ENCODE measurements at regions not wholly inside any gene's neighbourhood (a gene's known extent, or its start where the extent isn't known, plus 50 kb on each side); places are given as distances from the start of the nearest gene placed in this dataset.

GRCh38 chr12:76143343-76144244 is 59.1 kb upstream of the NAP1L1 start:
- Histone ChIP-seq H3K27ac (no peak overlapping the region), H3K9me3 (no peaks in the 10 kb centered on the region), H3K36me3 (no peaks in the 10 kb centered on the region), H3K4me1 (no peaks in the 10 kb centered on the region), H3K4me3 (no peak overlapping the region), H3K27me3 (ENCODE audit: low read depth) (no peaks in the 10 kb centered on the region)
- TF ChIP-seq CTCF (IDR thresholded peaks at IDR 0.05) = no peak
- ATAC-seq (no peak), DNase-seq (no peak)
- intact Hi-C loops (cut with DNase I) = no loop called here

- Histone ChIP-seq H3K4me1 (no peaks in the 10 kb centered on the region), H3K36me3 (no peaks in the 10 kb centered on the region), H3K27ac (no peak overlapping the region), H3K9me3 (no peaks in the 10 kb centered on the region), H3K4me3 (no peak overlapping the region), H3K27me3 (ENCODE audit: low read depth) (no peaks in the 10 kb centered on the region)
- DNase-seq = no peak
- TF ChIP-seq CTCF (IDR thresholded peaks at IDR 0.05) = no peak
- peak; percentile 73 to 78 for ATAC-seq
- intact Hi-C loops (cut with DNase I) = no loop called here
Observed at GRCh38 chr12:76142305-76142704, 57.8 kb upstream of the NAP1L1 start.

GRCh38 chr12:76138656-76139055 is 54.2 kb upstream of the NAP1L1 start:
- Histone ChIP-seq H3K4me3 (no peak overlapping the region), H3K27ac (no peak overlapping the region), H3K4me1 (no peaks in the 10 kb centered on the region), H3K9me3 (no peaks in the 10 kb centered on the region), H3K36me3 (no peaks in the 10 kb centered on the region), H3K27me3 (ENCODE audit: low read depth) (no peaks in the 10 kb centered on the region)
- no peak for TF ChIP-seq CTCF (IDR thresholded peaks at IDR 0.05)
- no peak for ATAC-seq
- intact Hi-C loops (cut with DNase I) = no loop called here
- DNase-seq = no peak

GRCh38 chr12:76137606-76138005 is 53.1 kb upstream of the NAP1L1 start:
- no peak for DNase-seq
- Histone ChIP-seq H3K27ac (no peak overlapping the region), H3K36me3 (no peaks in the 10 kb centered on the region), H3K4me1 (no peaks in the 10 kb centered on the region), H3K9me3 (no peaks in the 10 kb centered on the region), H3K27me3 (ENCODE audit: low read depth) (no peaks in the 10 kb centered on the region), H3K4me3 (no peak overlapping the region)
- TF ChIP-seq CTCF (IDR thresholded peaks at IDR 0.05) = no peak
- intact Hi-C loops (cut with DNase I) = no loop called here
- peak in 1 of 2 donors; percentile 78 for ATAC-seq

GRCh38 chr12:76135456-76135855 is 51.0 kb upstream of the NAP1L1 start:
- Histone ChIP-seq H3K4me1 (no peaks in the 10 kb centered on the region), H3K27me3 (ENCODE audit: low read depth) (no peaks in the 10 kb centered on the region), H3K27ac (no peak overlapping the region), H3K36me3 (no peaks in the 10 kb centered on the region), H3K4me3 (no peak overlapping the region), H3K9me3 (no peaks in the 10 kb centered on the region)
- intact Hi-C loops (cut with DNase I) = no loop called here
- no peak for TF ChIP-seq CTCF (IDR thresholded peaks at IDR 0.05)
- DNase-seq (no peak), ATAC-seq (no peak)
